HEK293 (cell line): ENCODE measurements at regions not wholly inside any gene's neighbourhood (a gene's known extent, or its start where the extent isn't known, plus 50 kb on each side); places are given as distances from the start of the nearest gene placed in this dataset.

ENCODE experiments used
- CTCF ChIA-PET: fragments of 350-600 bp; formaldehyde crosslinking; extraction: SDS; loops from one replicate; lab custom pipeline; 2021; ENCODE audit warnings: antibody characterized with exemption; lab: Yijun Ruan, JAX
- POLR2A ChIA-PET: fragments of 300-600 bp; formaldehyde crosslinking; extraction: SDS; loops from one replicate; lab custom pipeline; 2020; ENCODE audit warnings: antibody characterized with exemption, inconsistent platforms; lab: Yijun Ruan, JAX
- H3K27ac ChIP-seq: fragments of 200-500 bp; sonication (Bioruptor generic); 2 replicates; pipeline ENCODE4 v1.5.1; 2014; ENCODE audit warnings: low read depth, low read length, control low read depth, inconsistent platforms; ENCODE audit errors: extremely low read depth
- H3K36me3 ChIP-seq, 2 experiments: fragments of 200-500 bp in 1 of 2; sonication (Bioruptor generic) in 1 of 2; 1 replicate in 1 of 2; 2 replicates in 1 of 2; pipeline ENCODE4 v1.5.1; 2014 to 2017; ENCODE audit warnings: inconsistent platforms in 2 of 2, low read length in 2 of 2; ENCODE audit not compliant: control insufficient read depth in 2 of 2, insufficient read depth in 1 of 2
- H3K4me1 ChIP-seq: fragments of 200-500 bp; sonication (Bioruptor generic); 2 replicates; pipeline ENCODE4 v1.5.1; 2014; ENCODE audit warnings: mild to moderate bottlenecking, low read length, inconsistent platforms; ENCODE audit not compliant: control insufficient read depth, insufficient read depth
- H3K4me3 ChIP-seq: 2 replicates; pipeline ENCODE4 v1.5.1; 2011; ENCODE audit warnings: low read depth, mild to moderate bottlenecking, control low read depth, low read length, moderate library complexity
- H3K9me3 ChIP-seq: fragments of 200-500 bp; sonication (Bioruptor generic); 2 replicates; pipeline ENCODE4 v1.5.1; 2014; ENCODE audit warnings: low read depth, low read length, inconsistent platforms; ENCODE audit not compliant: control insufficient read depth, insufficient read depth
- GLIS1 ChIP-seq: fragments of 450-650 bp; formaldehyde crosslinking; IDR thresholded peaks from 2 replicates; pipeline ENCODE4 v1.5.1; 2016; ENCODE audit warnings: missing biosample characterization, missing genetic modification characterization
- SETDB1 ChIP-seq: IDR thresholded peaks from one replicate; pipeline ENCODE4 v1.6.1; 2017; ENCODE audit warnings: mild to moderate bottlenecking, low read length, moderate library complexity, mixed read lengths; ENCODE audit not compliant: insufficient read length
- SP2 ChIP-seq: fragments of 450-650 bp; formaldehyde crosslinking; IDR thresholded peaks from 2 replicates; pipeline ENCODE4 v1.5.1; 2016; ENCODE audit warnings: missing biosample characterization, missing genetic modification characterization
- SP7 ChIP-seq: fragments of 450-650 bp; formaldehyde crosslinking; IDR thresholded peaks from 2 replicates; pipeline ENCODE4 v1.5.1; 2016; ENCODE audit warnings: missing biosample characterization, missing genetic modification characterization
- ZBTB7A ChIP-seq: fragments of 450-650 bp; formaldehyde crosslinking; IDR thresholded peaks from 2 replicates; pipeline ENCODE4 v1.5.1; 2016; ENCODE audit warnings: low read depth, missing biosample characterization, missing genetic modification characterization
- ZFP69B ChIP-seq: fragments of 450-650 bp; formaldehyde crosslinking; IDR thresholded peaks from 2 replicates; pipeline ENCODE4 v1.5.1; 2016; ENCODE audit warnings: missing biosample characterization, missing genetic modification characterization
- ZNF133 ChIP-seq: fragments of 450-650 bp; formaldehyde crosslinking; IDR thresholded peaks from 2 replicates; pipeline ENCODE4 v1.5.1; 2016; ENCODE audit warnings: missing biosample characterization, missing genetic modification characterization
- ZNF16 ChIP-seq: fragments of 450-650 bp; formaldehyde crosslinking; IDR thresholded peaks from 2 replicates; pipeline ENCODE4 v1.5.1; 2016; ENCODE audit warnings: low read depth, missing biosample characterization, missing genetic modification characterization
- ZNF214 ChIP-seq: fragments of 450-650 bp; formaldehyde crosslinking; IDR thresholded peaks from 2 replicates; pipeline ENCODE4 v1.5.1; 2017; ENCODE audit warnings: missing biosample characterization, mild to moderate bottlenecking, missing genetic modification characterization, borderline replicate concordance
- ZNF221 ChIP-seq: fragments of 450-650 bp; formaldehyde crosslinking; IDR thresholded peaks from 2 replicates; pipeline ENCODE4 v1.5.1; 2017; ENCODE audit warnings: missing biosample characterization, missing genetic modification characterization, borderline replicate concordance
- ZNF248 ChIP-seq: fragments of 450-650 bp; formaldehyde crosslinking; IDR thresholded peaks from 2 replicates; pipeline ENCODE4 v1.5.1; 2017; ENCODE audit warnings: missing biosample characterization, missing genetic modification characterization
- ZNF324 ChIP-seq: fragments of 450-650 bp; formaldehyde crosslinking; IDR thresholded peaks from 2 replicates; pipeline ENCODE4 v1.5.1; 2016; ENCODE audit warnings: missing biosample characterization, missing genetic modification characterization
- ZNF394 ChIP-seq: fragments of 450-650 bp; formaldehyde crosslinking; IDR thresholded peaks from 2 replicates; pipeline ENCODE4 v1.5.1; 2016; ENCODE audit warnings: missing biosample characterization, missing genetic modification characterization, mild to moderate bottlenecking, moderate library complexity, borderline replicate concordance
- ZNF514 ChIP-seq: fragments of 450-650 bp; formaldehyde crosslinking; IDR thresholded peaks from 2 replicates; pipeline ENCODE4 v1.5.1; 2016; ENCODE audit warnings: missing biosample characterization, missing genetic modification characterization
- ZNF530 ChIP-seq: fragments of 450-650 bp; formaldehyde crosslinking; IDR thresholded peaks from 2 replicates; pipeline ENCODE4 v1.5.1; 2016; ENCODE audit warnings: low read depth, missing biosample characterization, missing genetic modification characterization
- ZNF561 ChIP-seq: fragments of 450-650 bp; IDR thresholded peaks from 2 replicates; pipeline ENCODE4 v1.5.1; 2018; ENCODE audit warnings: missing biosample characterization, missing genetic modification characterization, borderline replicate concordance
- ZNF624 ChIP-seq: fragments of 450-650 bp; formaldehyde crosslinking; IDR thresholded peaks from 2 replicates; pipeline ENCODE4 v1.5.1; 2017; ENCODE audit warnings: missing biosample characterization, missing genetic modification characterization
- ZNF747 ChIP-seq: fragments of 450-650 bp; formaldehyde crosslinking; IDR thresholded peaks from 2 replicates; pipeline ENCODE4 v1.5.1; 2016; ENCODE audit warnings: missing biosample characterization, missing genetic modification characterization
- TF ChIP-seq, protein P1 (sequence below): fragments of 450-650 bp; formaldehyde crosslinking; IDR thresholded peaks from 2 replicates; pipeline ENCODE4 v1.5.1; 2016; ENCODE audit warnings: missing biosample characterization, missing genetic modification characterization, borderline replicate concordance
- TF ChIP-seq, protein P2 (sequence below): fragments of 450-650 bp; formaldehyde crosslinking; IDR thresholded peaks from 2 replicates; pipeline ENCODE4 v1.5.1; 2016; ENCODE audit warnings: missing biosample characterization, missing genetic modification characterization, low read depth
- TF ChIP-seq, protein P3 (sequence below): fragments of 450-650 bp; formaldehyde crosslinking; IDR thresholded peaks from 2 replicates; pipeline ENCODE4 v1.5.1; 2016; ENCODE audit warnings: missing biosample characterization, missing genetic modification characterization
- TF ChIP-seq, protein P4 (sequence below): fragments of 450-650 bp; formaldehyde crosslinking; IDR thresholded peaks from 2 replicates; pipeline ENCODE4 v1.5.1; 2016; ENCODE audit warnings: missing biosample characterization, missing genetic modification characterization, low read depth

DNA sequence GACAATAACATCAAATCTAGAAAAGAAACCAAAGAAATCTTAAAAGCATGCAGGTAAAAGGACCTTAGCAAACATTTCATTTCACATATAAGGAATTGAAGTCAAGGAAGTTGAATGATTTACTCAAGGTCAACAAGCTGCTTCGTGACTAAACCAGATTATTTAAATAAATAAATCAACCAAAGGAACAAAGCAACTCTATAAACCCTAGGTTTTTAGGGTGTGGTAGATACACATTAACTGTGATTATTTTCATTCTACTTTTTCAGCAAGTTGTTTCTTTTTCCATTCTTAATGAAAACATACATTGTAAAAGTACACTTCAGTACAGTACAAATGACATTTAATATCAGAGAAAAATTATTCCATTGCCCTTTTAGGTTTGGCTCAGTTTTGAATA is 382.0 kb upstream of the STEAP1 start:
- POLR2A ChIA-PET: no interaction called here
- TF ChIP-seq SP7 (tag by site-specific recombination): no peak
- no peak for TF ChIP-seq ZFP69B (tag by site-specific recombination)
- no peak for TF ChIP-seq ZNF514 (tag by site-specific recombination)
- TF ChIP-seq GLIS1 (tag by site-specific recombination): no peak
- no peak for TF ChIP-seq ZNF624 (tag by site-specific recombination)
- TF ChIP-seq ZNF747 (tag by site-specific recombination): no peak
- TF ChIP-seq ZNF561 (tag by site-specific recombination): no peak
- TF ChIP-seq, protein P1, sequence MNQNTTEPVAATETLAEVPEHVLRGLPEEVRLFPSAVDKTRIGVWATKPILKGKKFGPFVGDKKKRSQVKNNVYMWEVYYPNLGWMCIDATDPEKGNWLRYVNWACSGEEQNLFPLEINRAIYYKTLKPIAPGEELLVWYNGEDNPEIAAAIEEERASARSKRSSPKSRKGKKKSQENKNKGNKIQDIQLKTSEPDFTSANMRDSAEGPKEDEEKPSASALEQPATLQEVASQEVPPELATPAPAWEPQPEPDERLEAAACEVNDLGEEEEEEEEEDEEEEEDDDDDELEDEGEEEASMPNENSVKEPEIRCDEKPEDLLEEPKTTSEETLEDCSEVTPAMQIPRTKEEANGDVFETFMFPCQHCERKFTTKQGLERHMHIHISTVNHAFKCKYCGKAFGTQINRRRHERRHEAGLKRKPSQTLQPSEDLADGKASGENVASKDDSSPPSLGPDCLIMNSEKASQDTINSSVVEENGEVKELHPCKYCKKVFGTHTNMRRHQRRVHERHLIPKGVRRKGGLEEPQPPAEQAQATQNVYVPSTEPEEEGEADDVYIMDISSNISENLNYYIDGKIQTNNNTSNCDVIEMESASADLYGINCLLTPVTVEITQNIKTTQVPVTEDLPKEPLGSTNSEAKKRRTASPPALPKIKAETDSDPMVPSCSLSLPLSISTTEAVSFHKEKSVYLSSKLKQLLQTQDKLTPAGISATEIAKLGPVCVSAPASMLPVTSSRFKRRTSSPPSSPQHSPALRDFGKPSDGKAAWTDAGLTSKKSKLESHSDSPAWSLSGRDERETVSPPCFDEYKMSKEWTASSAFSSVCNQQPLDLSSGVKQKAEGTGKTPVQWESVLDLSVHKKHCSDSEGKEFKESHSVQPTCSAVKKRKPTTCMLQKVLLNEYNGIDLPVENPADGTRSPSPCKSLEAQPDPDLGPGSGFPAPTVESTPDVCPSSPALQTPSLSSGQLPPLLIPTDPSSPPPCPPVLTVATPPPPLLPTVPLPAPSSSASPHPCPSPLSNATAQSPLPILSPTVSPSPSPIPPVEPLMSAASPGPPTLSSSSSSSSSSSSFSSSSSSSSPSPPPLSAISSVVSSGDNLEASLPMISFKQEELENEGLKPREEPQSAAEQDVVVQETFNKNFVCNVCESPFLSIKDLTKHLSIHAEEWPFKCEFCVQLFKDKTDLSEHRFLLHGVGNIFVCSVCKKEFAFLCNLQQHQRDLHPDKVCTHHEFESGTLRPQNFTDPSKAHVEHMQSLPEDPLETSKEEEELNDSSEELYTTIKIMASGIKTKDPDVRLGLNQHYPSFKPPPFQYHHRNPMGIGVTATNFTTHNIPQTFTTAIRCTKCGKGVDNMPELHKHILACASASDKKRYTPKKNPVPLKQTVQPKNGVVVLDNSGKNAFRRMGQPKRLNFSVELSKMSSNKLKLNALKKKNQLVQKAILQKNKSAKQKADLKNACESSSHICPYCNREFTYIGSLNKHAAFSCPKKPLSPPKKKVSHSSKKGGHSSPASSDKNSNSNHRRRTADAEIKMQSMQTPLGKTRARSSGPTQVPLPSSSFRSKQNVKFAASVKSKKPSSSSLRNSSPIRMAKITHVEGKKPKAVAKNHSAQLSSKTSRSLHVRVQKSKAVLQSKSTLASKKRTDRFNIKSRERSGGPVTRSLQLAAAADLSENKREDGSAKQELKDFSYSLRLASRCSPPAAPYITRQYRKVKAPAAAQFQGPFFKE: no peak
- no peak for TF ChIP-seq ZNF16
- no peak for TF ChIP-seq ZBTB7A (tag by site-specific recombination)
- no peak for TF ChIP-seq ZNF324 (tag by site-specific recombination)
- no peak for TF ChIP-seq ZNF214 (tag by site-specific recombination)
- TF ChIP-seq, protein P2, sequence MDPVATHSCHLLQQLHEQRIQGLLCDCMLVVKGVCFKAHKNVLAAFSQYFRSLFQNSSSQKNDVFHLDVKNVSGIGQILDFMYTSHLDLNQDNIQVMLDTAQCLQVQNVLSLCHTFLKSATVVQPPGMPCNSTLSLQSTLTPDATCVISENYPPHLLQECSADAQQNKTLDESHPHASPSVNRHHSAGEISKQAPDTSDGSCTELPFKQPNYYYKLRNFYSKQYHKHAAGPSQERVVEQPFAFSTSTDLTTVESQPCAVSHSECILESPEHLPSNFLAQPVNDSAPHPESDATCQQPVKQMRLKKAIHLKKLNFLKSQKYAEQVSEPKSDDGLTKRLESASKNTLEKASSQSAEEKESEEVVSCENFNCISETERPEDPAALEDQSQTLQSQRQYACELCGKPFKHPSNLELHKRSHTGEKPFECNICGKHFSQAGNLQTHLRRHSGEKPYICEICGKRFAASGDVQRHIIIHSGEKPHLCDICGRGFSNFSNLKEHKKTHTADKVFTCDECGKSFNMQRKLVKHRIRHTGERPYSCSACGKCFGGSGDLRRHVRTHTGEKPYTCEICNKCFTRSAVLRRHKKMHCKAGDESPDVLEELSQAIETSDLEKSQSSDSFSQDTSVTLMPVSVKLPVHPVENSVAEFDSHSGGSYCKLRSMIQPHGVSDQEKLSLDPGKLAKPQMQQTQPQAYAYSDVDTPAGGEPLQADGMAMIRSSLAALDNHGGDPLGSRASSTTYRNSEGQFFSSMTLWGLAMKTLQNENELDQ (tag by site-specific recombination): no peak
- TF ChIP-seq, all 188 proteins: peak for 0
- Histone ChIP-seq H3K36me3 (no peaks in the 10 kb centered on the region), H3K4me1 (no peaks in the 10 kb centered on the region), H3K4me3 (no peak overlapping the region), H3K27ac (no peak overlapping the region), H3K9me3 (no peaks in the 10 kb centered on the region)
- CTCF ChIA-PET: interaction anchor here (0.9 kb wide), 1 partner anchor 417 kb away, joined by 3 read pairs; no protein-coding TSS in a partner anchor

DNA sequence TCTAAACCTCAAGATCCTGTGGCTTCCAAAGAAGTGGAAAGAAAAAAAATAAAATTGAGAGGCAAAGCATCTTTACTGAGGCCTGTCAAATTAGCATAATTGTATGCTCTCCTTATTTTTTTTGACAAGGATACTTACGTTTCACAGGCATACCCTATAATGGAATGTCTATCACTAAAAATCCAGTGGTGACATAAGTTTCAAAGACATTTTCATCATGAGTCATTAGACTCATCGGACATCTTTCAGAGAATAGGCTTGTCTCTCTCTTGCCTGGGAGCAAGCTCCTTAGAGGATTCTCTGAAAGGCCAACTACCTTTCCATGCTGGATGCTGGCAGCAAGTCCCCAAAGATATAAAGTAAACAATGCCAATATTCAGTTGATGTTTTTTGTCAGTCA is 380.7 kb upstream of the STEAP1 start:
- no peaks in the 10 kb centered on the region for H3K4me1 ChIP-seq
- no peak overlapping the region for H3K27ac ChIP-seq
- no peaks in the 10 kb centered on the region for H3K9me3 ChIP-seq
- POLR2A ChIA-PET: no interaction called here
- H3K4me3 ChIP-seq: no peak overlapping the region
- CTCF ChIA-PET: interaction anchor here (0.6 kb wide), 2 partner anchors 37 to 439 kb away, joined by 3 to 4 read pairs; no protein-coding TSS in a partner anchor
- H3K36me3 ChIP-seq: no peaks in the 10 kb centered on the region
- TF ChIP-seq ZNF248 (tag by site-specific recombination): no peak
- no peak for TF ChIP-seq ZNF530
- no peak for TF ChIP-seq SP2 (tag by site-specific recombination)
- no peak for TF ChIP-seq ZNF133 (tag by site-specific recombination)
- TF ChIP-seq, protein P3, sequence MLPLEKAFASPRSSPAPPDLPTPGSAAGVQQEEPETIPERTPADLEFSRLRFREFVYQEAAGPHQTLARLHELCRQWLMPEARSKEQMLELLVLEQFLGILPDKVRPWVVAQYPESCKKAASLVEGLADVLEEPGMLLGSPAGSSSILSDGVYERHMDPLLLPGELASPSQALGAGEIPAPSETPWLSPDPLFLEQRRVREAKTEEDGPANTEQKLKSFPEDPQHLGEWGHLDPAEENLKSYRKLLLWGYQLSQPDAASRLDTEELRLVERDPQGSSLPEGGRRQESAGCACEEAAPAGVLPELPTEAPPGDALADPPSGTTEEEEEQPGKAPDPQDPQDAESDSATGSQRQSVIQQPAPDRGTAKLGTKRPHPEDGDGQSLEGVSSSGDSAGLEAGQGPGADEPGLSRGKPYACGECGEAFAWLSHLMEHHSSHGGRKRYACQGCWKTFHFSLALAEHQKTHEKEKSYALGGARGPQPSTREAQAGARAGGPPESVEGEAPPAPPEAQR (tag by site-specific recombination): no peak
- TF ChIP-seq ZNF394: no peak
- TF ChIP-seq ZNF221 (tag by site-specific recombination): no peak
- TF ChIP-seq SETDB1: no peak
- TF ChIP-seq, protein P2 (tag by site-specific recombination): no peak
- TF ChIP-seq, protein P4, sequence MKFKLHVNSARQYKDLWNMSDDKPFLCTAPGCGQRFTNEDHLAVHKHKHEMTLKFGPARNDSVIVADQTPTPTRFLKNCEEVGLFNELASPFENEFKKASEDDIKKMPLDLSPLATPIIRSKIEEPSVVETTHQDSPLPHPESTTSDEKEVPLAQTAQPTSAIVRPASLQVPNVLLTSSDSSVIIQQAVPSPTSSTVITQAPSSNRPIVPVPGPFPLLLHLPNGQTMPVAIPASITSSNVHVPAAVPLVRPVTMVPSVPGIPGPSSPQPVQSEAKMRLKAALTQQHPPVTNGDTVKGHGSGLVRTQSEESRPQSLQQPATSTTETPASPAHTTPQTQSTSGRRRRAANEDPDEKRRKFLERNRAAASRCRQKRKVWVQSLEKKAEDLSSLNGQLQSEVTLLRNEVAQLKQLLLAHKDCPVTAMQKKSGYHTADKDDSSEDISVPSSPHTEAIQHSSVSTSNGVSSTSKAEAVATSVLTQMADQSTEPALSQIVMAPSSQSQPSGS: no peak
- TF ChIP-seq ZNF561 (tag by site-specific recombination): no peak
